Bronchial epithelial cell (primary cell): ENCODE measurements at regions not wholly inside any gene's neighbourhood (a gene's known extent, or its start where the extent isn't known, plus 50 kb on each side); places are given as distances from the start of the nearest gene placed in this dataset.
A peak's percentile ranks its signal among the peaks of the same experiment; 100 is the strongest.
"Not testable (repeated sequence)": the region's sequence is repeated elsewhere in the genome, so short reads cannot be mapped to it uniquely, and the experiment has no call there.

ENCODE experiments used
- DNase-seq: peaks from one replicate; pipeline ENCODE4 v3.0.0-alpha.2; 2010; ENCODE audit warnings: low read depth
- FAIRE-seq: peaks from 2 replicates; lab custom pipeline; 2011; peaks lifted over from hg19 to GRCh38; lab: Jason Lieb, UNC
- H3K27me3 ChIP-seq: 2 replicates; pipeline ENCODE4 v1.5.1; 2011; ENCODE audit warnings: low read length; ENCODE audit not compliant: control insufficient read depth, insufficient read depth
- H3K36me3 ChIP-seq: 2 replicates; pipeline ENCODE4 v1.5.1; 2011; ENCODE audit warnings: low read length; ENCODE audit not compliant: control insufficient read depth, insufficient read depth
- H3K4me3 ChIP-seq: 2 replicates; pipeline ENCODE4 v1.5.1; 2011; ENCODE audit warnings: mild to moderate bottlenecking, low read depth, low read length, control low read depth
- TF ChIP-seq, protein P1 (sequence below): IDR thresholded peaks from 2 replicates; pipeline ENCODE4 v1.5.1; 2011; ENCODE audit warnings: mild to moderate bottlenecking, moderate library complexity, low read length, control low read depth, inconsistent platforms; ENCODE audit not compliant: insufficient read depth, severe bottlenecking

DNA sequence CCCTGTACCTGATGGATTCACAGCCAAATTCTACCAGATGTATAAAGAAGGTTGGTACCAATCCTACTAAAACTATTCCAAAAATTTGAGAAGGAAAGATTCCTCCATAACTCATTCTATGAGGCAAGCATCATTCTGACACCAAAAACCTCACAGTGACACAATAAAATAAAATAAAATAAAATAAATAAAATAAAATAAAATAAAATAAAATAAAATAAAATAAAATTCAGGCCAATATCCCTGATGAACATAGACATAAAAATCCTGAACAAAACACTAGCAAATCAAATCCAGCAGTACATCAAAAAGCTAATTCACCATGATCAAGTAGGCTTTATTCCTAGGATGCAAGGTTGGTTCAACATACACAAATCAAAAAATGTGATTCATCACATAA lies 108.1 kb downstream of the PROX1 start:
- H3K27me3 ChIP-seq: not testable (repeated sequence)

DNA sequence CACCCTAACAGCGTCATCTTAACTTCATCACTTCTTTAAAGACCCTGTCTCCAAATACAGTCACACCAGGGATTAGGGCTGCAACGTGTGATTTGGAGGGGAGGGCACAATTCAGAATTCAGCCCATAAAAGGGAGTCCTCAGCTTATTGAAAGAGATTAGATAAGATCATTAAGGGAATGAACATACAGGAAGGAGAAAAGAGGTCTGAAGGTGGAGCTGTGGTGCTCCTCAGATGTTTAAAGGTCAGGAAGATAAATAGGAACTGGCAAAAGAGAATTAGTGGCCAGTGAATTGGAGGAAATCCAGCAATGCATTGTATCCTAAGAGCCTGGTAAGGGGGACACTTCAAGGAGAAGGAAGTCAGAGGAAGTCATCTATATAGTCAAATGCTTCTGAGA lies 113.5 kb downstream of the PROX1 start:
- Histone ChIP-seq H3K4me3 (no peak overlapping the region), H3K36me3 (no peaks in the 10 kb centered on the region), H3K27me3 (no peaks in the 10 kb centered on the region)
- no peak for DNase-seq
- FAIRE-seq: no peak
- TF ChIP-seq, protein P1, sequence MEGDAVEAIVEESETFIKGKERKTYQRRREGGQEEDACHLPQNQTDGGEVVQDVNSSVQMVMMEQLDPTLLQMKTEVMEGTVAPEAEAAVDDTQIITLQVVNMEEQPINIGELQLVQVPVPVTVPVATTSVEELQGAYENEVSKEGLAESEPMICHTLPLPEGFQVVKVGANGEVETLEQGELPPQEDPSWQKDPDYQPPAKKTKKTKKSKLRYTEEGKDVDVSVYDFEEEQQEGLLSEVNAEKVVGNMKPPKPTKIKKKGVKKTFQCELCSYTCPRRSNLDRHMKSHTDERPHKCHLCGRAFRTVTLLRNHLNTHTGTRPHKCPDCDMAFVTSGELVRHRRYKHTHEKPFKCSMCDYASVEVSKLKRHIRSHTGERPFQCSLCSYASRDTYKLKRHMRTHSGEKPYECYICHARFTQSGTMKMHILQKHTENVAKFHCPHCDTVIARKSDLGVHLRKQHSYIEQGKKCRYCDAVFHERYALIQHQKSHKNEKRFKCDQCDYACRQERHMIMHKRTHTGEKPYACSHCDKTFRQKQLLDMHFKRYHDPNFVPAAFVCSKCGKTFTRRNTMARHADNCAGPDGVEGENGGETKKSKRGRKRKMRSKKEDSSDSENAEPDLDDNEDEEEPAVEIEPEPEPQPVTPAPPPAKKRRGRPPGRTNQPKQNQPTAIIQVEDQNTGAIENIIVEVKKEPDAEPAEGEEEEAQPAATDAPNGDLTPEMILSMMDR: no peak

More for the DNA sequence above, 108.1 kb downstream of the PROX1 start:
- H3K4me3 ChIP-seq, FAIRE-seq, DNase-seq, H3K36me3 ChIP-seq: not testable (repeated sequence)

DNA sequence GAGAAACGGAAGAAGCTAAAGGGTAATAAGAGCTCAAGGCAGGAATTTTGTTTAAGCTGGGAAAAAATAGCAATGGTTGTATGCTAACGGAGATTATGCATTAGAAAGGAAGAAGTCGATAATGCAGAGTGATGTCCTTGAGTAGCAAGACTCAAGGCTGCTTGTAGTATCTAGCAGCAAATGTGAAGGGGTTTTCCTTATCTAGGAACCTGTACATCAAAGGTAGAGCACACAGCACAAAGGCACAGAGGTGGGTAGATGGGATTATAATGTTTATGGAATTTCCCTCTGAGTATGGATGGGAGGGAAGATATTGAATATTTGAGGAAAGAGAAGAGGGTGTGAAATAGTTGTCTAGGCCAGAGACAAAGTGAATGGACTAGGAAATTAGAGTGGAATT lies 114.1 kb downstream of the PROX1 start:
- Histone ChIP-seq H3K4me3 (no peak overlapping the region), H3K27me3 (no peaks in the 10 kb centered on the region), H3K36me3 (no peaks in the 10 kb centered on the region)
- FAIRE-seq (no peak), DNase-seq (no peak)
- TF ChIP-seq, protein P1: no peak

DNA sequence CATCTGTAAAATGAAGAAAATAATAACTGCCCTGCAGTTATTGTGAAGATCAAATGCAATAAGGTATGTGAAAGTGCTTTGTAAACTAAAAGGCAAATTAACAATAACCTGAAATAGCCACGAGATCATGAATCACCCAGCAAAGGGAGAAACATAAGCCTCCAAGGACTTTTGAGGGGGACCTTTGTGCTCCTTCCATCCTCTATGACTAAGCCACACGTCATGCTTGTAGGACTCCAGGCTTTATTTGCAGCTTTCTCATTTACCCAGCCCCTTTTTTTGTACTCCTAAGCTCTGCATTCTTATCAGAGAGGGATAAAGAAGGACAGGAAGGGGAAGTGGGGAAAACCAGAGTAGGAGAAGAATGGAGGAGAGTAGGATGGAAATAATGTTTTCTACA lies 115.1 kb downstream of the PROX1 start:
- Histone ChIP-seq H3K36me3 (no peaks in the 10 kb centered on the region), H3K4me3 (no peak overlapping the region), H3K27me3 (no peaks in the 10 kb centered on the region)
- FAIRE-seq (peak; percentile 86), DNase-seq (peak; percentile 96)
- TF ChIP-seq, protein P1: no peak

DNA sequence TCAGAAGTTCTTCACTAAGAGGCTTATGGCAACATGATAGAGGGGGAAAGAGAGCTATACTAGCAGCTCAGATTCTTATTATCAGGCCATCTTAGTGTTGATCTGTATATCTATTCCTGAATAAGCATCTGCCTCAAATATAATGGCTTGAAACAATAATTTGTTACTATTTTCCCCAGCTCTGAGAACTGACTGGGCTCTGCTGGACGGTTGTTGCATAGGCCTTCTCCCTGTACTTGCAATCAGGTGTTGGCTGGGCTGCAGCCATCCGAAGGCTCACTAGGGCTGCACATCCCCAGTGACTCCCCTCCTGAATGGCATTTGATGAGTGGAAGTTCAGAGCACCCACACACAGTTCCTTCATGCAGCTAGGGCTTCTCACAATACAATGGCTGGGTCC lies 116.0 kb downstream of the PROX1 start:
- Histone ChIP-seq H3K27me3 (no peaks in the 10 kb centered on the region), H3K36me3 (no peaks in the 10 kb centered on the region), H3K4me3 (no peak overlapping the region)
- DNase-seq (no peak), FAIRE-seq (no peak)
- TF ChIP-seq, protein P1: no peak

DNA sequence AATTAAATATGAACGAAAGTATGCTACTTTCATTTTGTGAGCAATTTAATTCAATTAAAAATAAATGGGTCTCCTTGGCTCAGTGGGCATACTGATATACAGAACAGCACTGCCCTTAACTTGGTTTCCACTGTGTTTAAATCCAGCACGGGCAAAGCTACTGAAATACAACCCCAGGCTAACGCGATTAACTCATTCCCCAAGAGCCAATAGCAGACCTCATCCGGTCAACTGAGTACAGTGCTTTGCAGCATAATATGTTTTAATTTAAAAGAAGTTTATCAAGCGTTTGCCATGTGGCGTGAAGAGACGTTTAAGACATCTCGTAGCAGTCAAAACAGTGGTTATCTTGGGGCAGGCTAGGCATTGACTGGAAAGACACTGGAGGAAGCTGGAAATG lies 118.6 kb downstream of the PROX1 start:
- FAIRE-seq (no peak), DNase-seq (no peak)
- Histone ChIP-seq H3K27me3 (no peaks in the 10 kb centered on the region), H3K36me3 (no peaks in the 10 kb centered on the region), H3K4me3 (no peak overlapping the region)
- TF ChIP-seq, protein P1: no peak
